Left lung (tissue), 4 donors: ENCODE measurements at regions not wholly inside any gene's neighbourhood (a gene's known extent, or its start where the extent isn't known, plus 50 kb on each side); places are given as distances from the start of the nearest gene placed in this dataset.
"Not testable (repeated sequence)": the region's sequence is repeated elsewhere in the genome, so short reads cannot be mapped to it uniquely, and the experiment has no call there.

Experiments
- ATAC-seq: fragments of 200-7000 bp; cut with Tn5 transposase; one replicate; pipeline ENCODE4 v1.9.1; 2020; ENCODE audit warnings: moderate library complexity
- DNase-seq, 4 donors: peaks; one replicate each; pipeline ENCODE4 v3.0.0-alpha.2; 2013 to 2020
- H3K27ac ChIP-seq, 2 donors: fragments of 200-600 bp; sonication (generic) in 1 of 2; one replicate each; pipeline versions ENCODE4 v1.5.0 to v1.8.0; 2020 to 2021
- H3K27me3 ChIP-seq, 2 donors: fragments of 200-600 bp; sonication (generic) in 1 of 2; one replicate each; pipeline versions ENCODE4 v1.5.0 to v1.8.0; 2020 to 2021
- H3K36me3 ChIP-seq, 2 donors: fragments of 200-600 bp; sonication (generic) in 1 of 2; one replicate each; pipeline versions ENCODE4 v1.5.0 to v1.8.0; 2020 to 2021
- H3K4me1 ChIP-seq, 2 donors: fragments of 200-600 bp; one replicate each; pipeline ENCODE4 v1.8.0; 2021
- H3K4me3 ChIP-seq, 2 donors: fragments of 200-600 bp; sonication (generic) in 1 of 2; one replicate each; pipeline versions ENCODE4 v1.5.0 to v1.8.0; 2020 to 2021; ENCODE audit warnings: mild to moderate bottlenecking in 1 of 2
- H3K9me3 ChIP-seq, 2 donors: fragments of 200-600 bp; sonication (generic) in 1 of 2; one replicate each; pipeline versions ENCODE4 v1.5.0 to v1.8.0; 2020 to 2021
- intact Hi-C, 2 donors: fragments of 100-400 bp; cut with DNase I; formaldehyde crosslinking; loops; one replicate each; pipeline versions ENCODE4 v1.11.2 to v1.14.2; 2022
- TF ChIP-seq, protein P1 (sequence below), 2 donors: fragments of 200-600 bp; sonication (generic) in 1 of 2; IDR thresholded peaks; one replicate each; pipeline versions ENCODE4 v1.5.0 to v1.8.0; 2021; ENCODE audit warnings: antibody characterized with exemption in 2 of 2
- donor health status: DM: no; HTN: yes; CAD: no.
- donor health status: DM: no; HTN: no; CAD: no.

DNA sequence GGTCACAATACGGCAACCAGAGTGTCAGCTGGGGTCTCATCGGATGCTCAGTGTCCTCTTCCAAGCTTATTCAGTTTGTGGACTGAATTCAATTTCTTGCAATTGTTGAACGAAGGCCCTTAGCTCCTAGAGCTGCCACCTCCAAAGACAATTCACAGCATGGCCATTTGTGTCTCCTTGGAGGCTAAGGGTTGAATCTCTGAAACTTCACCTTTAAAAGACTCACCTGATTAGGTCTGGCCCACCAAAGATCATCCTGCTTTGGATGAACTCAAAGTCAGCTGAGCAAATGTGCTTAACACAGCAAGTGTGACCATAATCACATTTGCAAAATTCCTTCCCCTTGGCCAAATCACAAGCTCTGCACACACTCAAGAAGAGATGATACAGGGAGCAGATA is 175.9 kb downstream of the OTOP1 start:
- ATAC-seq, intact Hi-C loops, H3K36me3 ChIP-seq: not testable (repeated sequence)

DNA sequence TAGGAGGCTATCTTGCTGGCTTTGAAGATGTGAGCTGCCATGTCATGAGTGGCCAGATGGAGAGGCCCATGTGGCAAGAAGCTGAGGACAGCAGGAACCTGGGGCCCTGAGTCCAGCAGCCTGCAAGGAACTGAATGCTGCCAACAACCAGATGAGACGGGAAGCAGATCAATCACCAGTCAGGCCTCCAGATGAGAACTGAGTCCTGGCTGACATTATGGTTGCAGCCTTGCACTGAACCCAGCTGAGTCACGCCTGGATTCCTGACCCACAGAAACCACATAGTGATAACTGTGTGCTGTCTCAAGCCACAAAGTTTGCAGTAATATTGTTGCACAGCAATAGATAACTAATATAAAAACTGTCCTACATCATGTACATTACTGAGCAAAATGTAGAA is 173.8 kb downstream of the OTOP1 start:
- H3K27ac ChIP-seq, intact Hi-C loops, H3K4me3 ChIP-seq, H3K4me1 ChIP-seq, DNase-seq, ATAC-seq, H3K9me3 ChIP-seq, H3K36me3 ChIP-seq: not testable (repeated sequence)
- H3K27me3 ChIP-seq: peaks cover 0 to 16% of the 10 kb centered on the region in 2 donors

More for the DNA sequence above, 175.9 kb downstream of the OTOP1 start:
- not testable (repeated sequence) for H3K27ac ChIP-seq, H3K9me3 ChIP-seq, DNase-seq, H3K4me1 ChIP-seq, H3K4me3 ChIP-seq
- peaks cover 5 to 37% of the 10 kb centered on the region in 2 donors for H3K27me3 ChIP-seq

DNA sequence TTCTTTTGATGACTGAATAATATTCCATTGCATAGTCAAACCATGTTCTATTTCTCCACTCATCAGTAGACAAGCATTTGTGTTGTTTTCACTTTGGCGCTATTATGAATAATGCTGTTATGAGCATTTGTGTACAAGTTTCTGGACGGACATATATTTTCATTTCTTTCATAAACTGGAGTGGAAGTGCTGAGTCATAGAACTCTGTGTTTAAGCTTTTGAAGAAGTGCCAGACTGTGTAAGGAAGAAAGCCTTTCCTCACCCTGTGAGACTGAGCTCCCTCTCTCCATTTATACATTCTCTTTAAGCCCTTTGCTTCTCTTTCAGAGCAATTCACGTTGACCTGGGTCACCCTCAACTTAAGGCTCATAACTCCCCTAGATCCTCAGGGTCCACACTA is 169.5 kb downstream of the OTOP1 start:
- H3K4me1 ChIP-seq, H3K27ac ChIP-seq, H3K36me3 ChIP-seq, H3K9me3 ChIP-seq, intact Hi-C loops, ATAC-seq, H3K27me3 ChIP-seq, H3K4me3 ChIP-seq, DNase-seq: not testable (repeated sequence)

DNA sequence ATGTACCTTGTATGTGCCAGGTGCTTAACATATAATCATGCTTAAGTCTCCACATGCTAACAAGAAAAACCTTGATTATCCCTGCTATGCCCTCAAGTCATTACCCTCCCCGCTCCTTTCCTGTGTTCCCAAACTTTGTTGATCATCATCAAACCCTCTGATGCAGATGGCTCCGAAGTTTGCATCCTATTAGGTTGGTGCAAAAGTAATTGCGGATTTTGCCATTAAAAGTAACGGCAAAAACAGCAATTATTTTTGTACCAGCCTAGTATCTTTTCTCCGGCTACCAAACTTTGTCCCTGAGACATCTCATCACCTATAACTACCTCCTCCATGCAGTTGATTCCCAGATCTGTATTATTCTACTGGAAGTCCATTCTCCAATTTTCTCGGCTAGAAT is 142.6 kb downstream of the OTOP1 start:
- intact Hi-C loops, H3K9me3 ChIP-seq, H3K4me3 ChIP-seq, H3K27ac ChIP-seq, H3K4me1 ChIP-seq, ATAC-seq, DNase-seq, H3K27me3 ChIP-seq, H3K36me3 ChIP-seq: not testable (repeated sequence)

DNA sequence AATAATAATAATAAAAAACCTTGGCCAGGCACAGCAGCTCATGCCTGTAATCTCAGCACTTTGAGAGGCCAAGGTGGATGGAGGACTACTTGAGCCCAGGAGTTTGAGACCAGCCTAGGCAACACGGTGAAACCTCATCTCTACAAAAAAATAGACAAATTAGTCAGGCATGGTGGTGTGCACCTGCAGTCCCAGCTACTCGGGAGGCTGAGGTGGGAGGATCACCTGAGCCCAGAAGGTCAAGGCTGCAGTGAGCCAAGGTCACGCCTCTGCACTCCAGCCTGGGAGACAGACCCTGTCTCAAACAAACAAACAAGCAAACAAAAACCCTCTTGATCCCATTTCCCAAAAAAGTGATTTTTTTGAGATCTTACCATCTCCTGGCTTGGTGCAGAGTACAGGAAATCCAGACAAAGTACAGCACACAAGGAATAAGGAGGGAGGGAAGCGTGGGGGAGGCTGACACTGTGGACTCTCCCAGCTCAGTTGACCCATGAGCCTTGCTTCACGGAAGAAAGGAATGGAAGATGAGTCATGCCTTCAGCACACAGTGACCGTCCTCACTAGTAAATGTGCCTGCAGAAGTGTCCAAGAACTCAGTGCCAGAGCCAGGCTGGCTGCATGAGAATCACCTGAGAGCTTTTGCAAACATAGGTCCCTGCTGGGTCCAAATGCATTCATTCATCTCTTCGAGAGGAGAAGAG is 136.9 kb downstream of the OTOP1 start:
- ATAC-seq, DNase-seq, H3K36me3 ChIP-seq, H3K4me3 ChIP-seq, H3K9me3 ChIP-seq, H3K4me1 ChIP-seq, intact Hi-C loops, H3K27me3 ChIP-seq, H3K27ac ChIP-seq: not testable (repeated sequence)

DNA sequence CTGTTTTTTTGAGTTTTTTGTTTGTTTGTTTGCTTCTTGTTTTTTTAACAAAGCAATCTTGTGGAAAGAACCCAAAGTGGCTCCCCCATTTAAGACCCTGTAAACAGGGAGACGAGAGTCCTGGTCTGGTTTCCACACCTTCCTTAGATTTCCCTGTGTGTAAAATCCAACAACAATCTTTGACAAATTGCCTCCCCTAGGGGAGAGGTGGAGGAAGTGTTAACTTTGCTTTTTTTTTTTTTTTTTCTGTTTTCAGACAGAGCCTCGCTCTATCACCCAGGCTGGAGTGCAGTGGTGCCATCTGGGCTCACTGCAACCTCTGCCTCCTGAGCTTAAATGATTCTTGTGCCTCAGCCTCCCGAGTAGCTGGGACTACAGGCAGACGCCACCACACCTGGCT is 136.0 kb downstream of the OTOP1 start:
- ATAC-seq, intact Hi-C loops, H3K36me3 ChIP-seq, H3K27ac ChIP-seq, H3K9me3 ChIP-seq, H3K4me1 ChIP-seq, DNase-seq, H3K4me3 ChIP-seq, H3K27me3 ChIP-seq: not testable (repeated sequence)

DNA sequence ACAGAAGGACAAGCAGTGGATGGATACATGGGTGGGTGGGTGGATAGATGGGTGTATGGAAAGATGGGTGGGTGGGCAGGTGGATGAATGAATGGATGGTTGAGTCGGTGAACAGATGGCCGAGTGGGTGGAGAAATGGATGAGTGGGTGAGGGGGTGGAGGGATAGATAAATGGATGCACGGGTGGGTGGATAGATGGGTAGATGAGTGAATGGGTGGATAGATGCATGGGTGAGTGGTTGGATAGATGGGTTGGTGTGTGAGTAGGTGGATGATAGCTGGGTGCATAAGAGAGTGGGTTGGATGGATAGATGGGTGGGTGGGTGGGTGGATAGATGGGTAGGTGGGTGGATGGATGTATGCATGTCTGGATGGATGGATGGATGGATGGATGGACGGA is 134.6 kb downstream of the OTOP1 start:
- H3K36me3 ChIP-seq, intact Hi-C loops, ATAC-seq, H3K4me1 ChIP-seq, H3K27ac ChIP-seq, H3K4me3 ChIP-seq, DNase-seq, H3K27me3 ChIP-seq, H3K9me3 ChIP-seq: not testable (repeated sequence)

DNA sequence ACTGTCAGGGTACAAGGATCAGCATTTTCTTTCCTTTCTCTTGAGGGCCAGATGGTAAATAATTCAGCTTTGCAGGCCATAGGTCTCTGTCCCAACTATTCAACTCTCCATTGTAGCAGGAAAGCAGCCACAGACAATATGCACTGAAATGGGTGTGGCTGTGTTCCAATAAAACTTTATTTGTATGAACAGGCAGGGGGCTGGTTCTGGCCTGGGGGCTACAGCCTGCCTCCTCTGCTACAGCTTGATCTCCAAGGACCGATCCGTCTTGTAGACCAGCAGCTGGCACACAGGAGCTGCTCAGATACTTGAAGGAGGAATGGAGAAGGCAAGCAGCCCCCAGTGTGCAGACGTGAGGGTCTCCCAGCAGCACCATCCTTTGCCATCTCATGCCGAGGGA is 127.1 kb downstream of the OTOP1 start:
- H3K27ac ChIP-seq, H3K36me3 ChIP-seq, DNase-seq, intact Hi-C loops, H3K4me3 ChIP-seq, ATAC-seq, H3K4me1 ChIP-seq, H3K9me3 ChIP-seq: not testable (repeated sequence)
- H3K27me3 ChIP-seq: peaks cover 0 to 11% of the 10 kb centered on the region in 2 donors

DNA sequence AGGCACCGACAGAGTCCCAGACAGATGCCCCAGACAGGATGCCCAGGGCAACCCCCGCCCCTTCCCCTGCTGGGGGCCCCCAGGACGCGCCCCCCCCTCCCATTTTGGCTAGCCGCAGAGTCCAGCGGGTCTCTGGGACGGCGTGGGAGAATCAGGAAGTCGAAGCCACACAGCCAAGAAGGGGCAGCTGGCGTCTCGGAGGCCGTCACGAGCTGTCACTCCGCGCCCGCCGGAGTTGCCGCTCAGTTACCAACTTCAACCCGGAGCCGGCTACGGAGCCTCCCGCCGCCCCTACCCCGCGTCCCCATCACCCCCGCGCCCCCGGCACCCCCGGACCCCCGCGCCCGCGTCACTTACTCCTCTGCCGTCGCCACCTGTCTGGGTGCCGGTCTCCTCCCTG is 119.8 kb downstream of the OTOP1 start:
- Histone ChIP-seq H3K4me3 (peak overlapping the region; percentile 9 to 30), H3K27me3 (peaks cover 0 to 48% of the 10 kb centered on the region in 2 donors)
- H3K4me1 ChIP-seq, H3K9me3 ChIP-seq, intact Hi-C loops, DNase-seq, H3K36me3 ChIP-seq, H3K27ac ChIP-seq, ATAC-seq: not testable (repeated sequence)

DNA sequence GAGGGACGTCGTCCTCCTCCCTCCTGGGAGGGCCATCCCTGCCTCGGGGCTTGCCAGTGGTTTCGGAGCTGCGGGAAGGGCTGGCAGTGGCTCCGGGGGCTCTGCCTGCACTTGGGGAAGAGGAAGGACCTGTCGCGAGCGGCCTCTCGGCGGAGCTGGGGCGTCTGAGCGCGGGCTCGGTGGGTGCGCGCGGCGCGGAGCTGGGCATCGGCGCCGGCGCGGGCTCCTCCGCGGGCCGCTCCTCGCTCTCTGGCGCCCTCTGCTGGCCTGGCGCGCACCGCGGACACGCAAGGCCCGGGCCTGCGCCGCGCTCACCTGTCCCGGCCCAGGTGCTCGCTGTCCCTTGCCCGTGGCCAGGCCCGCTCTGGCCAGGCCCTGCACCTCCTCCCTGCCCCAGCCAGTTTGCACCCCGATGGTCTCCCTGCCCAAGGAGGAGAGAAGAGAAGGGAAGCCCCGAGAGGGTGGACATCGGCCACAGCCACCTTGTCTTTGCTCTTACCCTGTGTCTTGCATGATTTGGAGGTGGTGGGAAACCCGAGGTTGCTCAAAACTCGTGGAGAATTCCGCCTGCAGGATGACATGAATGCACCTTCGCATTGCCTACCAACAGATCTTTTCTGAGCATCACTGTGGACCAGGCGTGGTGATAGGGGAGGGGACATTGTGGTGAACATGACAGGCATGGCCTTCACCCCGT is 119.2 kb downstream of the OTOP1 start:
- H3K27ac ChIP-seq, intact Hi-C loops, H3K9me3 ChIP-seq, H3K4me1 ChIP-seq, H3K36me3 ChIP-seq: not testable (repeated sequence)
- Histone ChIP-seq H3K4me3 (peak overlapping the region; percentile 9 to 30), H3K27me3 (peaks cover 0 to 41% of the 10 kb centered on the region in 2 donors)
- peak in 3 of 4 donors; percentile 33 to 93 (median 46) for DNase-seq
- TF ChIP-seq, protein P1, sequence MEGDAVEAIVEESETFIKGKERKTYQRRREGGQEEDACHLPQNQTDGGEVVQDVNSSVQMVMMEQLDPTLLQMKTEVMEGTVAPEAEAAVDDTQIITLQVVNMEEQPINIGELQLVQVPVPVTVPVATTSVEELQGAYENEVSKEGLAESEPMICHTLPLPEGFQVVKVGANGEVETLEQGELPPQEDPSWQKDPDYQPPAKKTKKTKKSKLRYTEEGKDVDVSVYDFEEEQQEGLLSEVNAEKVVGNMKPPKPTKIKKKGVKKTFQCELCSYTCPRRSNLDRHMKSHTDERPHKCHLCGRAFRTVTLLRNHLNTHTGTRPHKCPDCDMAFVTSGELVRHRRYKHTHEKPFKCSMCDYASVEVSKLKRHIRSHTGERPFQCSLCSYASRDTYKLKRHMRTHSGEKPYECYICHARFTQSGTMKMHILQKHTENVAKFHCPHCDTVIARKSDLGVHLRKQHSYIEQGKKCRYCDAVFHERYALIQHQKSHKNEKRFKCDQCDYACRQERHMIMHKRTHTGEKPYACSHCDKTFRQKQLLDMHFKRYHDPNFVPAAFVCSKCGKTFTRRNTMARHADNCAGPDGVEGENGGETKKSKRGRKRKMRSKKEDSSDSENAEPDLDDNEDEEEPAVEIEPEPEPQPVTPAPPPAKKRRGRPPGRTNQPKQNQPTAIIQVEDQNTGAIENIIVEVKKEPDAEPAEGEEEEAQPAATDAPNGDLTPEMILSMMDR (IDR thresholded peaks at IDR 0.05): peak; percentile 41 to 68
- peak; percentile 66 for ATAC-seq

DNA sequence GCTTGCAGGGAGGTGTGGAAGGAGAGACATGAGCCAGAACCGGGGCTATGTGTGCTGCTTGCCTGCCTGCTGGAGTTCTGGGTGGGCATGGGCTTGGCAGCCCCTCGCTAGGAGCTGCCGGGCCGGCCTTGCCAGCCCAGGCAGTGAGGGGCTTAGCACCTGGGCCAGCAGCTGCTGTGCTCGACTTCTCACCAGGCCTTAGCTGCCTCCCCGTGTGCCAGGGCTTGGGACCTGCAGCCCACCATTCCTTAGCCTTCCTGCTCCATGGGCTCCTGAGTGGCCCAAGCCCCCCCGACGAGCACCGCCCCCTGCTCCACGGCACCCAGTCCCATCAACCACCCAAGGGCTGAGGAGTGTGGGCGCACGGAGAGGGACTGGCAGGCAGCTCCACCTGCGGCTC is 111.3 kb downstream of the OTOP1 start:
- H3K27ac ChIP-seq, ATAC-seq, H3K9me3 ChIP-seq, H3K4me3 ChIP-seq, H3K4me1 ChIP-seq, H3K36me3 ChIP-seq, H3K27me3 ChIP-seq, DNase-seq, intact Hi-C loops: not testable (repeated sequence)

DNA sequence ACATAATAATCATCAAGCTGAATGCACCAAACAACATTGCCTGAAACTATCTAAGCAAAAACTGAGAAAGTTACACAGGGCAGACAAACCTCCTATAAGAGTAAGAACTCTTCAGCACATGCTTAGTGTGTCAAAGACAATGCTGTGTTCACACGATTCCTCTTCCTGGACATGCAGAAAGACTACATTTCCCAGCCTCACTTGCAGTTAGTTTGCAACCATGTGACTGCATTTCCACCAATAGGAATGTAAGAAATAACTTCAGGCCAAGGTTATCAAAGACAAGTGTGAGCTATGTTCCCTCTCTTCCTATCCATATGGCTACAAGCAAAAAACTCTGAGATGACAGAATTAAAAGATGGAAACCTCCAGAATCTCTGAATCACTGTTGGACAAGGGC is 109.8 kb downstream of the OTOP1 start:
- H3K4me1 ChIP-seq, H3K27ac ChIP-seq, H3K27me3 ChIP-seq, H3K9me3 ChIP-seq, intact Hi-C loops, H3K36me3 ChIP-seq, ATAC-seq, DNase-seq, H3K4me3 ChIP-seq: not testable (repeated sequence)
